Trophoblast cell (in vitro differentiated cells and primary cell): ENCODE measurements at regions not wholly inside any gene's neighbourhood (a gene's known extent, or its start where the extent isn't known, plus 50 kb on each side); places are given as distances from the start of the nearest gene placed in this dataset.

Experiments
- DNase-seq, 2 donors: peaks; one replicate each; pipeline ENCODE4 v3.0.0-alpha.2; 2016
- H2AFZ ChIP-seq: 2 replicates; pipeline ENCODE4 v1.6.1; 2013; ENCODE audit warnings: low read length, moderate library complexity, mild to moderate bottlenecking; ENCODE audit not compliant: insufficient read depth, poor library complexity
- H2AK5ac ChIP-seq: 2 replicates; pipeline ENCODE4 v1.6.1; 2013; ENCODE audit warnings: mild to moderate bottlenecking, low read length
- H2BK120ac ChIP-seq: 2 replicates; pipeline ENCODE4 v1.6.1; 2013; ENCODE audit warnings: low read length, mild to moderate bottlenecking, moderate library complexity; ENCODE audit not compliant: insufficient read depth, poor library complexity
- H2BK12ac ChIP-seq: 2 replicates; pipeline ENCODE4 v1.6.1; 2013; ENCODE audit warnings: mild to moderate bottlenecking, low read length, moderate library complexity
- H2BK5ac ChIP-seq: 2 replicates; pipeline ENCODE4 v1.6.1; 2013; ENCODE audit warnings: low read length, low read depth, moderate library complexity, mild to moderate bottlenecking; ENCODE audit not compliant: poor library complexity
- H3K14ac ChIP-seq: 2 replicates; pipeline ENCODE4 v1.6.1; 2013; ENCODE audit warnings: mild to moderate bottlenecking, low read length
- H3K18ac ChIP-seq: 2 replicates; pipeline ENCODE4 v1.6.1; 2013; ENCODE audit warnings: mild to moderate bottlenecking, low read length
- H3K23ac ChIP-seq: 2 replicates; pipeline ENCODE4 v1.6.1; 2013; ENCODE audit warnings: low read length
- H3K27ac ChIP-seq: 2 replicates; pipeline ENCODE4 v1.5.1; 2013; ENCODE audit warnings: low read depth, mild to moderate bottlenecking, inconsistent platforms, low read length, moderate library complexity
- H3K27me3 ChIP-seq: 2 replicates; pipeline ENCODE4 v1.6.1; 2013; ENCODE audit warnings: inconsistent platforms, mild to moderate bottlenecking, low read length, moderate library complexity; ENCODE audit not compliant: insufficient read depth
- H3K36me3 ChIP-seq, 2 experiments: 1 replicate in 1 of 2; 2 replicates in 1 of 2; pipeline ENCODE4 v1.6.1; 2013; ENCODE audit warnings: low read length in 2 of 2, mild to moderate bottlenecking in 2 of 2, moderate library complexity in 1 of 2; ENCODE audit not compliant: insufficient read depth in 2 of 2, control insufficient read depth in 1 of 2
- H3K4ac ChIP-seq: 2 replicates; pipeline ENCODE4 v1.6.1; 2013; ENCODE audit warnings: low read depth, mild to moderate bottlenecking, low read length, moderate library complexity
- H3K4me1 ChIP-seq, 2 experiments: 1 replicate in 1 of 2; 2 replicates in 1 of 2; pipeline ENCODE4 v1.6.1; 2013; ENCODE audit warnings: low read length in 2 of 2, mild to moderate bottlenecking in 2 of 2, moderate library complexity in 1 of 2; ENCODE audit not compliant: insufficient read depth in 2 of 2, control insufficient read depth in 1 of 2
- H3K4me2 ChIP-seq: 2 replicates; pipeline ENCODE4 v1.6.1; 2013; ENCODE audit warnings: inconsistent platforms, mild to moderate bottlenecking, low read length, moderate library complexity
- H3K4me3 ChIP-seq: 2 replicates; pipeline ENCODE4 v1.5.1; 2013; ENCODE audit warnings: mild to moderate bottlenecking, low read depth, low read length, inconsistent platforms
- H3K79me1 ChIP-seq: one replicate; pipeline ENCODE4 v1.6.1; 2013; ENCODE audit warnings: low read length
- H3K79me2 ChIP-seq: 2 replicates; pipeline ENCODE4 v1.6.1; 2013; ENCODE audit warnings: low read length, mild to moderate bottlenecking; ENCODE audit not compliant: control insufficient read depth, insufficient read depth, poor library complexity
- H3K9ac ChIP-seq: 2 replicates; pipeline ENCODE4 v1.6.1; 2013; ENCODE audit warnings: mild to moderate bottlenecking, low read length
- H3K9me3 ChIP-seq: 2 replicates; pipeline ENCODE4 v1.6.1; 2013; ENCODE audit warnings: low read depth, mild to moderate bottlenecking, control low read depth, inconsistent platforms, low read length; ENCODE audit not compliant: insufficient read depth
- H4K12ac ChIP-seq: 2 replicates; pipeline ENCODE4 v1.6.1; 2013; ENCODE audit warnings: low read depth, mild to moderate bottlenecking, low read length, moderate library complexity
- H4K8ac ChIP-seq: 2 replicates; pipeline ENCODE4 v1.6.1; 2013; ENCODE audit warnings: low read depth, mild to moderate bottlenecking, low read length, moderate library complexity
- H4K91ac ChIP-seq: one replicate; pipeline ENCODE4 v1.6.1; 2013; ENCODE audit warnings: low read depth, mild to moderate bottlenecking, low read length, moderate library complexity
- WGBS: extraction: QIAGEN DNeasy Blood & Tissue Kit; methylation state at CpG from one replicate; pipeline ENCODE4 v1.1.7; 2013; ENCODE audit warnings: missing lambda C conversion rate; ENCODE audit not compliant: insufficient read length, insufficient coverage; ENCODE audit errors: extremely low coverage; 5-methylcytosine and 5-hydroxymethylcytosine counted together

DNA sequence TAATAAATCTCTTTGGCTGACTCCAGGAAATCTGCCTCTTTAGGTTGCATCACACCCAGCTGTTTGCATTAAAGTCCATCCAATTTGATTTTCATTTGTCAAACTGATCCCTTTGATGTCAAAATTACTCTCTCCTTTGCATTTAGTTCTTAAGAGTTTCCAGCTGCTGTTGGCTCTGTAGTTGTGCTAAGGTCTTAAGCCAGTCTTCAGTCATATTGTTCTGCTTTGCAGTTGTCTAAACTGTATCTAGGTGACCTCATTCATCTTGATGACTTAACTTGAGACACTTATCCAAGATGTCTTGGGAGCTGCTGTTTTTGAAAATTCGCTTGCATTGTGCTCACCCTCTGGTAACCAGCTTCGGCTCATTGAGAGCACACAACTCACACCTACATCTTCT, 386.9 kb upstream of the TLE4 start:
- Histone ChIP-seq H3K79me1 (no peaks in the 10 kb centered on the region), H3K36me3 (no peaks in the 10 kb centered on the region), H3K9me3 (no peaks in the 10 kb centered on the region), H4K91ac (no peak overlapping the region), H3K4me2 (no peak overlapping the region), H3K23ac (no peak overlapping the region), H3K18ac (no peak overlapping the region), H2BK5ac (no peak overlapping the region), H4K12ac (no peak overlapping the region), H3K14ac (no peak overlapping the region), H4K8ac (no peak overlapping the region), H2AK5ac (no peak overlapping the region), H3K27me3 (no peaks in the 10 kb centered on the region), H3K79me2 (no peaks in the 10 kb centered on the region), H3K27ac (no peak overlapping the region), H3K4me3 (no peak overlapping the region), H3K4me1 (no peaks in the 10 kb centered on the region), H2BK12ac (no peak overlapping the region), H2BK120ac (no peak overlapping the region), H3K4ac (no peak overlapping the region), H2AFZ (no peak overlapping the region), H3K9ac (no peak overlapping the region)
- DNase-seq, result no peak
- no CpG with 5 or more reads among the region's 2 CpGs for WGBS

DNA sequence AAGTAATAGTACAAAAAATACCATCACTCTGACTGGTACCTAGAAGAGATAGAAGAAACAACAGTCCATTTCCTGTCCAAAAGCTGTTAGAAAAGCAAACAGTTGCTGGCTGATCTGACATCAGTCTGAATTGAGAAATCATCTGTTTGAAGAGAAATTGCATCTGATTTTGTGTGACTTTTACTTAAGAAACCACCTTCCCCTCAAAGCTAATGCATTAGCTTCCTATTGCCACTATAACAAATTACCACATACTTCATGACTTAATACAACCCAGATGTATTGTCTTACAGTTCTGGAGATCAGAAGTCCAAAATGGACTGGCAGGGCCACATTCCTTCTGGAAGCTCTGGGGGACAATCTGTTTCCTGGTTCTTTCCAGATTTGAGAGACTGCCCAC, 385.9 kb upstream of the TLE4 start:
- DNase-seq, result peak in 1 of 2 donors; percentile 9
- Histone ChIP-seq H2BK120ac (no peak overlapping the region), H4K8ac (no peak overlapping the region), H3K79me1 (no peaks in the 10 kb centered on the region), H2BK5ac (no peak overlapping the region), H4K91ac (no peak overlapping the region), H3K4me1 (no peaks in the 10 kb centered on the region), H2AFZ (no peak overlapping the region), H3K23ac (no peak overlapping the region), H3K14ac (no peak overlapping the region), H3K79me2 (no peaks in the 10 kb centered on the region), H3K27ac (no peak overlapping the region), H3K9me3 (no peaks in the 10 kb centered on the region), H3K36me3 (no peaks in the 10 kb centered on the region), H3K18ac (no peak overlapping the region), H3K4me2 (no peak overlapping the region), H2AK5ac (no peak overlapping the region), H4K12ac (no peak overlapping the region), H3K4ac (no peak overlapping the region), H3K9ac (no peak overlapping the region), H3K4me3 (no peak overlapping the region), H2BK12ac (no peak overlapping the region), H3K27me3 (no peaks in the 10 kb centered on the region)

DNA sequence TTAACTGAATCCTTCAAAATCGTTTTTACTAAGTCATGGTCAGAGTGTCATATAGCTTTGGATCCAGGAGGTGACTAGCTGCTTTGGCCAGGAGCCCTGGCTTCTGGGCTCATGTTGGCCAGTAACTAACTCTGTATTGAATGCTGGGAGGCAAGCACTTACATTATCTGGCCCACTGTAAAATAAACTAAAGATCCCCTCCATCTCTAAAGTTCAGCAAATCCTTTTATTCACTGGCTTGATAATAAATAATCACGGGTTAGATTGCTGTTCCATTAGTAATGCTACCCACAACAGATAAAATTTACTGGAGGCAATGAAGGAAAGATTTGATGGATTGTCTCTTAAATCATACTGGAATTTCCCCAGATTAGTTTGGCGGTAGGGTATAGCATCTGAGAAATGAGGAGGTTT, 382.2 kb upstream of the TLE4 start:
- Histone ChIP-seq H4K91ac (no peak overlapping the region), H2AFZ (no peak overlapping the region), H3K4me2 (no peak overlapping the region), H3K4ac (no peak overlapping the region), H3K18ac (no peak overlapping the region), H3K36me3 (no peaks in the 10 kb centered on the region), H2AK5ac (no peak overlapping the region), H3K23ac (no peak overlapping the region), H3K79me2 (no peaks in the 10 kb centered on the region), H4K12ac (no peak overlapping the region), H2BK120ac (no peak overlapping the region), H3K9ac (no peak overlapping the region), H2BK5ac (no peak overlapping the region), H3K9me3 (no peaks in the 10 kb centered on the region), H2BK12ac (no peak overlapping the region), H3K4me1 (no peaks in the 10 kb centered on the region), H3K14ac (no peak overlapping the region), H3K27me3 (no peaks in the 10 kb centered on the region), H4K8ac (no peak overlapping the region), H3K4me3 (no peak overlapping the region), H3K27ac (no peak overlapping the region), H3K79me1 (peaks cover 4% of the 10 kb centered on the region)
- no peak for DNase-seq
- no CpG with 5 or more reads among the region's 3 CpGs for WGBS

DNA sequence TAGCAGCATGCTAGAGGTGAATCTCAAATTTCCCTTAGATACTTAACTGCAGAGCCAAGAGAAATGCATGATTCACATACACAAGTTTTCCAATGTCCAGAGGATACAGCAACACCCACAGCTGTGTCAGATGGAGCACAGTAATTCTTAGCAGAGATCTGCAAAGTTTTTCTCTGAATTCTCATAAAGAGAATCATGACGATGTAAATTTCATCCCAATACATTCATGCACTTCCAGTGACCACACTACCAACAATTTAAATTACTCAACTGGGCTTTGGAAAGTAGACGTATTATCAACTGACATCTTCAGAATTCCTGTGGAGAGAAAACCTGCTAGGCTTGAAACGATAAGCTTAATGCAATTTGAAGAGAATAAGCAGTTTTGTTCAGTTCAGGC, 378.8 kb upstream of the TLE4 start:
- H2BK120ac ChIP-seq, result no peak overlapping the region
- H3K79me2 ChIP-seq, result no peaks in the 10 kb centered on the region
- H2AK5ac ChIP-seq, result no peak overlapping the region
- peaks cover 4% of the 10 kb centered on the region for H3K79me1 ChIP-seq
- no peak overlapping the region for H4K12ac ChIP-seq
- no peaks in the 10 kb centered on the region for H3K9me3 ChIP-seq
- WGBS, result no CpG with 5 or more reads among the region's 3 CpGs
- H4K8ac ChIP-seq, result no peak overlapping the region
- DNase-seq, result peak; percentile 71 to 97
- no peak overlapping the region for H3K4ac ChIP-seq
- H3K18ac ChIP-seq, result no peak overlapping the region
- H3K27me3 ChIP-seq, result no peaks in the 10 kb centered on the region
- no peaks in the 10 kb centered on the region for H3K36me3 ChIP-seq
- no peak overlapping the region for H3K9ac ChIP-seq
- no peak overlapping the region for H4K91ac ChIP-seq
- no peaks in the 10 kb centered on the region for H3K4me1 ChIP-seq
- no peak overlapping the region for H3K23ac ChIP-seq
- H2BK12ac ChIP-seq, result no peak overlapping the region
- H2AFZ ChIP-seq, result no peak overlapping the region
- H3K4me3 ChIP-seq, result no peak overlapping the region
- H3K4me2 ChIP-seq, result no peak overlapping the region
- H3K27ac ChIP-seq, result no peak overlapping the region
- H3K14ac ChIP-seq, result peak overlapping the region; percentile 44
- no peak overlapping the region for H2BK5ac ChIP-seq
